GM13976 (cell line): ENCODE measurements at regions not wholly inside any gene's neighbourhood (a gene's known extent, or its start where the extent isn't known, plus 50 kb on each side); places are given as distances from the start of the nearest gene placed in this dataset.

Experiments used
- DNase-seq: peaks from one replicate; pipeline ENCODE4 v3.0.0; 2012; ENCODE audit warnings: low spot score
- CTCF ChIP-seq: IDR thresholded peaks from 2 replicates; pipeline ENCODE4 v1.5.1; 2012; ENCODE audit warnings: borderline replicate concordance, mild to moderate bottlenecking; ENCODE audit not compliant: insufficient read depth; ENCODE audit errors: extremely low read depth, missing control alignments, control extremely low read depth
- in situ Hi-C: fragments of 300-500 bp; cut with MboI; formaldehyde crosslinking; loops from one replicate; pipeline ENCODE4 v1.12.0; 2022; ENCODE audit warnings: low sequenced_read_pairs, mixed read lengths, inconsistent platforms; ENCODE audit not compliant: unreplicated experiment

DNA sequence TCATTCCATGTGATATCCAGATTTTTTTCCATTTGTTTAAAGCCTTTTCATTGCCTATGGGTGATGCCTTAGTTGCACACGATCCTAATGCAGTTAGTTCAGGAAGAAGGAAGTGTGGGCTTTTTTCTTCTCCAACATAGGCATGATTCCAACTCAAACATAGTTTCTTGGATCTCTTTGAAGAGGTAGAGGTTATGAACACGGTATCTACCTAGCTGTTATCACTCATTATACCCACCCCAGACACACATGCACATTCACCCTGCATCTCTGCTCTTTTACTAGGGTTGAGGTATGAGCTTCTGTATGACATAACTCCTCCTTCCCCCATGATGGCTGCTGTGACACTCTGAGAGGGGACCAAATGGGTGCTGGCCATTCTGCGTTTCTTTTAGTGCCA lies 122.1 kb upstream of the ZNF648 start:
- TF ChIP-seq CTCF, result no peak
- DNase-seq, result no peak
- in situ Hi-C loops, result no loop called here

DNA sequence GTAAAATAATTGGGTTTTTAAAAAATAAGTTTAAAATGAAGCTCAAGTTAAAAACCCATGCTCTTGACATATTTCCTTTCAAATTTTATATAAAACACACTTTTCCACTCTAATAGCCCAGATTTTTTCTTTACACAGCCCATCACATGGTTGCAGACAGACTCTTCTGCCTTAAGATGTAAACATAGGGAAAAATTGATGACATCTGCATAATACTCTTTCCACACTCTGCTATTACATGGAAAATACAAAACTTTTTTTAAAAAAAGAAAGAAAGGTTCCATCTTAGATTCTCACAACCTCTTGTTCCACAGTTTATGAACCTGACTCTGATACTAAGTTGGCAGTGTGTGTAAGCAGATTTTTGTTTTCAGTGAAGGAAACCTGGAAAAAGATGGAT lies 120.8 kb upstream of the ZNF648 start:
- TF ChIP-seq CTCF, result no peak
- in situ Hi-C loops, result no loop called here
- DNase-seq, result no peak

GRCh38 chr1:182181167-182181572 lies 119.7 kb upstream of the ZNF648 start:
- TF ChIP-seq CTCF, result no peak
- in situ Hi-C loops, result no loop called here
- DNase-seq, result no peak

- in situ Hi-C loops, result no loop called here
- no peak for TF ChIP-seq CTCF
- no peak for DNase-seq
These were observed 113.9 kb upstream of the ZNF648 start for GRCh38 chr1:182175361-182175931.

- in situ Hi-C loops, result no loop called here
- TF ChIP-seq CTCF, result no peak
- no peak for DNase-seq
These were observed 113.0 kb upstream of the ZNF648 start for GRCh38 chr1:182174513-182174855.

- no peak for TF ChIP-seq CTCF
- DNase-seq, result no peak
- in situ Hi-C loops, result no loop called here
These were observed 112.4 kb upstream of the ZNF648 start for GRCh38 chr1:182173808-182174512.

DNA sequence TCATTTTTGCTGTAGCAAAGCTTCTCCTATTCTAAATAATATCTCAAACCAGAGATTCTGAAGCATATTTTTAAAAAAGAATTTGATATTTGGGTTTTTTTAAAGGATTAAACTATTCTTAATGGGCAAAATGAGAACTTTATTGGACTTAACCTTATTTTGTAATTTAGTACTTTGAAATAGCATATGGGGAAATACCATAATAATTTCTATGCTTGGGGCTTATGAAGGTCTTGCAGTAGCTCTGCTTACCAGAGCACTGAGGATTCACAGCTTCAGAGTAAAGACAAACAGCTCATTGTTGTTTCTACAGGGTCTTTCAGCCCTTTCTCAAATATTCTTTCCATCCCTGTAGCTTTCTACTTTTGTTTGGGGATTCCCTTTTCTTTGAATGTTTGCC lies 111.2 kb upstream of the ZNF648 start:
- no peak for TF ChIP-seq CTCF
- in situ Hi-C loops, result no loop called here
- no peak for DNase-seq
